CD4-positive, alpha-beta T cell treated with Interleukin-1 beta for 1 hour (primary cell): ENCODE measurements at regions not wholly inside any gene's neighbourhood (a gene's known extent, or its start where the extent isn't known, plus 50 kb on each side); places are given as distances from the start of the nearest gene placed in this dataset.

ENCODE experiments used
- DNase-seq, 2 donors: peaks; one replicate each; pipeline ENCODE4 v3.0.0-alpha.2; 2020 to 2022

DNA sequence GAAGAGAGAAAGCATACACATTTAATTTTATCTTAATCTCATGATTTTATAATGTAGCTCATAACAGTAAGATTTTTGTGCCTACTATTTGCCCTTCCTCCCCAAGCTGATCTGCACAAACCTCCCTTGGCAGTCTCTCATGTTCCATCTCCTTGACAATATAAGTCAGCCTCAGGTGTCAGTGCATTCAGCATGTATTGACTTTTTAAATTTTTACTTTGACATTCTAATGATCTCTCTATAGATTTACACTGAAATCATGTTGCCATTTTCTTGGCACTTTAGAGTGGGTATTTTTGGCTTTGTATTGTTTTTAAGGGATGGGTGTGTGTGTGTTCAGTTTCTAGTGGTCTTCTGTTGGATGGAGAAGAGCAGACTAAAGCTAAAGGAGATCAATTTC lies 505.3 kb upstream of the CPEB2 start:
- no peak for DNase-seq

DNA sequence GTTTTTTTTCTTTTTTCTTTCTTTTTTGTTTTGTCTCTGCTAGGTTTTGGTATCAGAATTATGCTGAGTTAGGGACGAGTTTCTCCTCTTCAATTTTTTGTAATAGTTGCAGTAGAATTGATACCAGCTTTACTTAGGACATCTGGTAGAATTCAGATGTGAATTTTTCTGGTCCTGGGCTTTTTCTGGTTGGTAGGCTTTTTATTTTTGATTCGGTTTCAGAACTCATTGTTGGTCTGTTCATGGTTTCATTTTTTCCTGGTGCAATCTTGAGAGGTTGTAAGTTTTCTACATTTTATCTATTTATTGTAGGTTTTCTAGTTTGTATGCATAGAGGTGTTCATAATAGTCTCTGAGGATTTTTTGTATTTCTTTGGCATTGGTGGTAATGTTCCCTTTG lies 498.1 kb upstream of the CPEB2 start:
- DNase-seq, result no peak

DNA sequence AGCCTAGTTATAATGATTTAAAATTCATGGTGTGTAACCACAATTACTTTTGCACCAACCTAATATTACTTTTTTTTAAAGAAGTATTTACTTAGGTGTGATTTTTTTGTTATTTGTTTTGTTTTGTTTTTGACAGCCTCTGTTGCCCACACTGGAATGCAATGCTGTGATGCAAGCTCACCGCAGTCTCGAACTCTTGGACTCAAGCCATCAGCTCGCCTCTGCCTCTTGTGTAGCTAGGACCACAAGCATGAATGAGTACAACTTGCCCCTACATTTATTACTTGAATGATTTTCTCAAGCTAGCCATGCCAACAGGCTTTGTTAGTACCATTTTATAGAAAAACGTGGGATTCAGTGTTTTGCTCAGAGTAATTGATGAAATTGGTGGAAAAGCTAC lies 488.8 kb upstream of the CPEB2 start:
- DNase-seq, result no peak

DNA sequence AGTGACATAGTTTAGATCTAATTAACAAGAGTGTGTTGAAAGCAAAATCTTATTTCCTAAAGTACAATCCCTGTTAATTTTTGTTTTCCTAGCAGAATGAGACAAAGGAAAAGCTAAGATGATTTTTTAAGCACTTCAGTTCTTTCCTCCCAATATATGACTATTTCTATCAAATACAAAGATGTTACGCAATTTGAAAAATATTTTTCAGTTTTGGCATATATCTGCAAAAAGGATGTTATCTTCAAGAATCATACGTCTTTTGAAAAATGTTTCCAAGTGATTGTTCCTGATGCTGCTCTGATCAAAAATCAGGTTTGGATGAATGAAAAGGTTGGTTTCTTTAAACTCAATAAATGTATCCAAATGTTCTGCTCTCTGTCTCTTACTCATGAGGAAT lies 486.7 kb upstream of the CPEB2 start:
- no peak for DNase-seq

DNA sequence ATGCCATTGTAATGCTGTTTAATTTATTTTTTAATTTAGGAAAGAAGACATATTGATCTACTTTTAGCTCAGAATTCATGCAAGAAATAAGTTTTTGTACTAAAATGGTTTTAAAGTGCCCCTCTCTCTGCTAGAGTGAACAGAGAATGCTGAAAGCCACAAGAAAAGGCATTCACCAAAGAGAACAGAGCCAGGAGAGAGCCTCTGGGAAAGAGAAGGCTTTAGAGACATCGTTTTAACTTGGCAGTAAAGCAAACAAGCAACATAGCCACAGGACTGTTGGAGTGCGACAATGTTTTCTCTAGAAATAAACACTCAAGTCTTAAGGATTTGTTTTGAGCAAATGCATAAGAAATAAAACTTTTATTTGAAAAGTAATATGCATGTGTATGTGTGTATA lies 484.1 kb upstream of the CPEB2 start:
- DNase-seq, result no peak

DNA sequence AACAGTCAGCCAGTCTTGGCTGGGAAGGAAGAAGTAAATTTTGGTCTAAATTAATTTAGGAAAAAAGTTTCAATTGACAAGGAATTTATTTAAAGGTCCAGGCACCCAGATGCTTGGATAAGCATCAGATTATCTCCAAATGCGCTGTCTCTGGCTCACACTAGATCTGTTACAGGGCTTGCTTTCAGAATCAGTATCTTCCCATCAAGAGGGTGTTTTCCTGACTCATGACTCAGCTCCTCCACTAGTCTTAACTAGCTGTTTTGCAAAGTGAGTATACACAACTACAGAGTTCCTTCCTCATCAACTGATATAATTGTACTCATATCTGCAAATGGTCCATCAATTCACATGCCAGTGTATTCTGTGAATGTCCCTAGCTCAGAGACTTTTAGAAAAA lies 482.1 kb upstream of the CPEB2 start:
- DNase-seq, result no peak

DNA sequence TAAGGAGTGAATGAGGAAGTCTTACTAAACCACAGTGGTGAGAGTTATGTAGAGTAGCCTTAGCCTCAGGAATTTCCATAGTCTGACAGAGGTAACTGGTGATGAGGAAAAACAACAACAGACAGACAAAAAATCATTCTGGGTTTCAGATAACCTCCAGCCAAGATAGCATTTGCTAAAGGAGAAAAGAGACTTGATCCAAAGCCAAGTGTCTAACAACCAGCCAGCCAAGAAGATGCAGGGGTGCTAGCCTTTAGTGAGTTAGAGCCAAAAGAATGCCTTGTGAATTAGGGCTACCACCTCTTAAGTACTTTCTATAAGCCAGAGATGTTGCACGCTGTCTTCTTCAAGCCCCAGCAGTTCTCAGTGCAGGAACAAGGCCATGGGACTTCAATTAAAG lies 478.0 kb upstream of the CPEB2 start:
- DNase-seq, result no peak

DNA sequence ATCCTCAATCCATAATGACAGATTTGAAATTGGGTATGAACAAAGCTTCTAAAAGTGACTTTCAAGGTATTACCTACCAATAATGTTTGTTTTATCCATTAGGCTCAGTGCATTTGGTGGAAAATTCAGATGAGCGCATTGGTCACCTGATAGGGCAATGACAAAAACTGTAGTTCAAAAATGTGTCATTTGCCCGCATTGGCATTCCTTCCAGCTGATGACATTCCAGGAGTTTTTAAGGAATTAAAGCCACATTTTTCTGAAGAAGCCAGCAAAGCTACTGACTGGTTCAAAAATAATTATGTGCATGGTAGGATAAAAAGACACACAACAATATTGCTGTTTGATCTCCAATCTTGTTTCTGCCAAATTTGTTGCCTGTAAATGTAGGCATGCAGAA lies 473.4 kb upstream of the CPEB2 start:
- DNase-seq, result no peak

DNA sequence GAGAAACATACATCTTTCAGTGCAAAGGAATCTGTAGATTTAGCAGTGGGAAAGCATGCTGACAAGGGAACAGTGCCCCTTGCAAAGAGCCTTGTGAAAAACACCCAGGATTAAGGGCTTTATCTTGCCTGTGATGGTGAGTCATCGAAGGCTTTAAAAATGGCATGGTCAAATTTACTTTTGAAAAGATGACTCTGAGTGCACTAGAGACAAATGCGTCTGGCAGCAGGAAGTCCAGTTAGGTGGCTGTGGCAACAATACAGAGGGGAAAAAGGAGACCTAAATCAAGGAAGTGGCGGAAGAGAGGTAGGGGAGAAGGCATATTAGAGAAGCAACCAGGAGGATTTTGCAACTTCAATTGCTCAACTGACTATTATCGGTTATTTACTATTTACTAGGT lies 472.6 kb upstream of the CPEB2 start:
- no peak for DNase-seq

DNA sequence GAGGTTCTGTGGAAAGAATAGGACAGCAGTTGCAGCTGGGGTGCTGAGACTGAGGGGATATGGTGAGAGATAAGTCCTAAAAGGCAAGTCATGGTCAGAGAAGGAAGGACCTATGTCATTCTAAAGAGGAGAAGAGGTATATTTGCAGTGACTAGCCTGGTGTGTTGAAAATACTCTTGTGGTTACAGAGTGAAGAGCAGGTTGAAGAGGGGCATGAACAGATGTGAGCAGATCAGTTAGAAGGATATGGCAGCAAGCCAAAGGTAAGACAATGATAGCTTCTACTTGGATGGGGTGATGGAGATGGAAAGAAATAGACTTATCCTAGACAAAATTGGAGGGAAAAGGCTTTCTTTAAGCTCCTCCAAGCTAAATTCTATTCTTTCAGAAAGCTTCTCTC lies 469.8 kb upstream of the CPEB2 start:
- no peak for DNase-seq

DNA sequence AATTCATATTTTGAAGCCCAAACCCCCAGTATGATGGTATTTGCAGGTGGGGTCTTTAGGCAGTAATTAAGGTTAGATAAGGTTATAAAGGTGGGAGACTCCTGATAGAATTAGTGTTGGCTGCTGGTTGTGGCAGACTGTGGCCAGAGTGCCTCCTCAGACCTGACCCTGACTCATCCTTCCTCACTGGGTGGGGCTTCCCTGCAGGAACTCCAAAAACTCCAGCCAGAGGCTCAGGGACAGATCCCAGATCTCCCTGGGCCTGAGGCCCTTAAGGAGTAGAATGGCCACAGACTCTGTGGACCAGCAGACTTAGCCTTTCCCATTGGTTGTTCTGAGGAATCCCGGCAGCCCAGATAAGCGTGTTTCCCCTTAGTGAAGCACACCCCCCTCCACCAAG lies 463.0 kb upstream of the CPEB2 start:
- DNase-seq, result no peak

DNA sequence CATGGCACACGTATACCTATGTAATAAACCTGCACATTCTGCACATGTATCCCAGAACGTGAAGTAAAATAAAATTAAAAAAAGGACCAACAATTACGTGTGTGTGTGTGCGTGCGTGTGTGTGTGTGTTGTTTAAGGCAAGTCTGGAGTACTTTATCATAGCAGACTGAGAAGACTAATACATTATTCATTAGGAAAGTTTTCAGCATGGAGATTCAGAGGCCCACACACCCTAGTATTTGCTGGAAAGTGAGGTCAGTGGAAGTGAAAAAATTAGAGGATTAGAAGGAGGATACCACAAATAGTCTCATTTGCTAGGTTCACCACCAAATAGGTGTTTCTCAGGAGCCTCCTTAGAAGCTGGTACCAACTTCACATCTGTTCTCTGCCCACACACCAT lies 457.1 kb upstream of the CPEB2 start:
- DNase-seq, result no peak

DNA sequence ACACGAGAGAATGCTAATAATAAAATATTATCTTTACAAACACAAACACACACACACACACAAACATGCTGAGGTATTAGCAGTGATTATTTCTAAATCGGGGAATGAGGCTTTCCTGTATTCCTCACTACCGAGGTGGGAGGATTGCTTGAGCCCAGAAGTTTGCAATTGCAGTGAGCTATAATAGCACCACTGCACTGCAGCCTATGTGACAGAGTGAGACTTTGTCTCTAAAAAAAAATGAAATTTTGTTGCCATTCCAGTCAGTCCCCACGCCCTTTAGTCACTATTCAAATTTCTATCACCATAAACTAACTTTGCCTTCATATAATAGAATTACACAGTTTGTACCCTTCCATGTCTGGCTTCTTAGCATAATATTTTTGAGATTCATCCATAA lies 456.5 kb upstream of the CPEB2 start:
- DNase-seq, result no peak

DNA sequence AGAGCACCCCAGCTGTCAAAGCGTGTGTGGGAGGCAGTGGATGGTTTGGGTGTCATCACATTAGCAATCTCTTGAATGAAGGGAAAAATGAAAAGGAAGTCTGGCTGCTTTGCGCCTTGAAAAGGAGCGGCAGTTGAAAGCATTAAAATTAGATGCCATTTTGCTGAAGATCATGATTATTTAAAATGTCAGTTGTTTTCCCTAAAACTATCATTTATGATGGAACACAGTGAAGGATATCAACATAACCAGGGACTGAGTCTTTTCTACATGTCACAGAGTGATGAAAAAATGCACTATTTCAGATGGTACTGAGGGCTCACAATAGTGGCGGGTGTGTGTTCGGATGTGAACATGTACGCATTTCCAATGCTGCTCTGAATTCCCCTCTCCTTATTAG lies 450.2 kb upstream of the CPEB2 start:
- DNase-seq, result no peak

DNA sequence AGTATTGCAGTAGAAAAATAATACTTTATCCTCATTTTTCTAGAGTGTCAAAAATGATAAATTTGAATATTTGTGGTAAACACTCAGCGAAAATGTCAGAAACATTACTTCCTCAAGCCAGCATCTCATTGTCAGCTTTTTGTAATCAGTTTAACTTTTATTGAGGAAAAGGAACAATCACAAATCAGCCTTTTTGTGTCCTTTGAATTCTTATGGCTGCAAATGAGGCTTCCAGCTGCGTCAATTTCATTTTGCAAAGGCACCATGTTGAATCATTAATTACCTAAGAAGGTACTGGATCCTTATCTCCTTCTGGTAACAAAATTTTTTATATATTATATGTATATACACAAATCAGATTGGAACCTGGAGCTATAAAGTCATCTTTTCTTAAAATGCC lies 442.6 kb upstream of the CPEB2 start:
- DNase-seq, result no peak

DNA sequence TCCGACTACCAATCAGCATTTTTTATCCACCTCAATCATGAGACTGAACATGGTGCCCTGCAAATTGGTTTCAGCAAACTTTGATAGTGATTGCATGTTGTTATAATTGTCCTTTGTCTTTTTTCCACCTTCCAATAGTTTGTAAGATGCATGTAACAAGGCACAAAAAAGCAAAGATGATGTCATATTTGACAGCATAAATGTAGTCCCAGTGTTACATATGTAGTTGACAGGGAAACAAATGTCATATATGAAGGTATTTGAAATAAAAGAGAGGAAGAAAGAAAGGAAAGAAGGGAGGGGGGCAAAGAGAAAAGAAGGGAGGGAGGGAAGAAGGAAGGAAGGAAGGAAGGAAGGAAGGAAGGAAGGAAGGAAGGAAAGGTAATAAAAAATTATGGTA lies 441.7 kb upstream of the CPEB2 start:
- no peak for DNase-seq

DNA sequence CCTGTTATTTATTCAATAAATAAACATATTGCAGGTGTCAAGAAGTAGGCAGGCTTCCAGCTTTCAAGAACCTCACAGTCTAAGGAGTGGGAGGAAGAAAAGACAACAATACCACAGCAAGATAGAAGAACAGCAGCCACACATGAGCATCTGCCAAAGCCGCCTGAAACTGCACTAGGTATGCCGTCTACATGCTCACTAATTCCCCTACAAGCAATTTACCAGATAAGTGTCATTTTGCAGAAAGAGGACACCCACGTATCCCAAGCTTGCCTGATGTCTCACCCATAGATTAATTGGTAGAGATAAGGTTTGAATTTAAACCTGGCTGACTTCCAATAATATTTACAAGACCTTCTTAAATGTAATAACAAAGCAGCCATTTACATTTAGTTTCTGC lies 439.4 kb upstream of the CPEB2 start:
- DNase-seq, result no peak

DNA sequence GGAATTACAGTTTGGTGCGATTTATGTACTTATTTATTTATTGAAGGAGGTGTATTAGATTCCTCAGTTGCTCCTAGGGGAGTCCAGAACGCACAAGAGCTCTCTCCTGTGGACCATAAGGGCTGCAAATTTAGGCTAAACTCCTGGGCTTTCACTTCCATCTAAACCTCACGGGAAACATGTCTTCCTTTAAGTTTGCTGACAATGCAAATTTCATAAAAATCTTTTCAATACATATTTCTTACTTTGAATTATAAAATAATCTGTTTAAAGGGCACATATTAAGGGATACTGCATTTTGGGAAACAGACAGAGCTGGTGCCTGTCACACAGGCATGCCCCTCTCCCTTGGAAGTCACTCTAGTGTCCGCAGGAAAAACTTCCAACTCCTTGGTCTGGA lies 438.0 kb upstream of the CPEB2 start:
- no peak for DNase-seq

DNA sequence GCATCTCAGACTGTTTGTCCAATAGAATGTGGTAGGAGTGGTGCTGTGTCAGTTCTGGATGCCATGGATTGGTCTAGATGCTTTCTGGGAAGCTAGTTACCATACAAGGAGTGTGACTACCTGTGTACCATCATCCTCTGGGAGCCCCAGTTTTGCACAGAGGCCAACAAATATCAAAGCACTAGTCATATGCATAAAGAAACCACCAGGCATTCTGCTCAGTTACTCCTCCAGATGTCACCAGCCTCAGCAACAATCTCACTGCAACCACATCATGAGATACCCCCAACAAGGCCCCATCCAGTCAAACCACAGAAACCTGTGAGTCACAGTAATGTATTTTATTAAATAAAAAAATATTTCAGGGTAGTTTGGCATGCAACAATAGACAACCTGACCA lies 435.8 kb upstream of the CPEB2 start:
- no peak for DNase-seq

DNA sequence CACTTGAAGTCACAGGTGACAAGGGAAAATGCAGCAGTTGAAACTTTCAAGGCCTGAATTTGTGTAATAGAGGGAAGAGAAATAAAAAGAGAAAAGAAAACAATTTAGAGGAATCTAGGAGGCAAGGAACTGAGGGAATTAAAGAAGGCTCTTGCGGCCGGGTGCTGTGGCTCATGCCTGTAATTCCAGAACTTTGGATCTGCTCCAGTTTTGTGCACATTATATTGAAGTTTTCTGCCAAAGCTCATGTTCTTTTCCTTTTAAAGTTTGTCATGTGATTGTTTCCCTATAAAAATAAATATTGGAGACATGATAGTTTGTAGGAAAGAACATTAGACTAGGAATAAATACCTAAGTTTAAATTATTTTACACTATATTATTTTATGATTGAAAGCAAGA lies 433.9 kb upstream of the CPEB2 start:
- DNase-seq, result no peak

DNA sequence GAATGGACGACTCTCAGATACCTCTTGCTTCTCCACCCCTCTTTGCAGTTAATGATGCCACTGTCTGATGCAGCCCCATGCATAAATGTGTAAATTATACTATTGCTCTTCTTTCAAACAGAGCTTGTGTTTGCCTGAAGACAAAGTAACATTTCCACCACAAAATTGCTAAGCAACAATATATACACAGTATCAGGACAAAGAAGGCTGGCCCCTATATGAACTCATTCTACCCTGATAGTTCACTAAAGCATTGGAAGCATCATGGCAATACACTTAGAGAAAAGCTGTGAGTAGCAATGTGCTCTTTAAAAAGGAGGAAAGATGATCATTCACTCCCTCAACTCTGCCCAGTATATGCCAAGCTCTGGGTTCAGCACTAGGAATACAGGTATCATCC lies 427.0 kb upstream of the CPEB2 start:
- no peak for DNase-seq

DNA sequence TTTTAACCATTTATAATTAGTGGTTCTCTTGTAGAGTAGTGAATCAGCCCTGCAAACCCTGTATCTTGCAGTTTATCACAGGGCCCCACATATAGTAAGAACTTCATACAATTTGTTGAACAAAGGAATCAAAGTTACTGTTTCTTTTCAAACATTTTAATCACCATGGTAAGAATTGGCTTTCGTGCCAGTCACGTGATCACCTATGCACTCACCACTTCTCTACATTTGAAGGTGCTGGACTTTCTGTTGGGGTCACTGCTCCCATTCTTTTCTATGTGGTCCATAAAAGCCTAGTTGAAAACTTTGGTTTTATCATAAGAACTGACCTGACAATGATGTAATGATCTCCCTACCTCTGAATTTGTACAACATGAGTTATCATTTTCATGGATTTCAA lies 426.4 kb upstream of the CPEB2 start:
- no peak for DNase-seq

DNA sequence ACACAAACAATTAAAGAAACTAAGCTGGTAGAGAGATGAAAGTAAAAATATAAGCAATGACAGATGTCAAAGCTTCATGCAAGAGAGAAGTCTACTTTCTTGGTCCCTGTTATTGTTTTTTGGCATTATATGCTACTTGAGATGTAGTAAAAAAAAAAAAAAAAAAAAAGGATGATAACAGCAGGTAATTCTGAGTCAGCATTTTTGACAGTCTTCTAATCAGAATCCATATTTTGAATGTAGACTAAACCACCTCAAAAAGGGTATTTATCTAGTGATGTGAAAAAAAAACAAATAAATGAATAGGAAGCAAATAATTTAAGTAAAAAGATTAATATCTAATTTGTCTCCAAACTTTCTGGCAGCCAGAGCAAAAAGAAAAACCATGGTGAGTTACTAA lies 422.2 kb upstream of the CPEB2 start:
- DNase-seq, result no peak

DNA sequence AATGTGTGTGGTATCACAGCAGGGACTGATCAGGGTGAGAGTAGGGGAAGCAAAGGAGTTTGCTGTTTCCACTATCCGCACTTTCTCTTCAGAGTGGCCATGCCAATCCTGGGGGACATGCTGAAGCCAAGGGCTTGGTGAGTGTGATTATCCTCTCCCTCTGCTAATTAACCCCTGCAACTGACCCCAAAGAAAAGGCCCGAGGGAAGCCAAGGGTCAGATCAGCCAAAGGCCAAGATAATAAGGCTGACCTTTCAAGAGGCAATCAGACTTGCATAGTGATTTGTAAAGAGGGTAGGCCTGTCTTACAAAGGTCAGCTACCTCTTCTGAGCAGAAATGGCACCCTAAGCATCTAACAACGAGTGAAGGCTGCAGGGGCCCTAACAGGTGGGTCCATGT lies 420.5 kb upstream of the CPEB2 start:
- DNase-seq, result no peak

DNA sequence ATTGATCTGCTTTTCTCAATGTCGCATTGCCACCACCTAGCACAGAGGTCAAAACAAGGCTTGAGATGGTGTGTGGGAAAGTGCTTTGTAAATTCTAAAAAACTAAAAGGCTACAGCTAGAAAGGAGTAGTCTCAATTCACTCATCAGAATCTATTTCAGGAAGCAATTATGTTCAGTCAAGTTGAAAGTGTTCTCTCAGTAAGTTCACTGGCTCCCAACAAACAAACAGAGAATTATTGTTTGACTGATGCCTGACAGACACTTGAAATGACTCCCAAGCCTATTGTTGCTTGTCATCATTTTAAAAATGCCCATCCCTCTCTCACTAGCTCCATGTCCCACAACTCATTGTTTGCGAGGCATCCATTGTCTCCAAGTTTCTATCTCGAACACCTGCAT lies 419.6 kb upstream of the CPEB2 start:
- no peak for DNase-seq

DNA sequence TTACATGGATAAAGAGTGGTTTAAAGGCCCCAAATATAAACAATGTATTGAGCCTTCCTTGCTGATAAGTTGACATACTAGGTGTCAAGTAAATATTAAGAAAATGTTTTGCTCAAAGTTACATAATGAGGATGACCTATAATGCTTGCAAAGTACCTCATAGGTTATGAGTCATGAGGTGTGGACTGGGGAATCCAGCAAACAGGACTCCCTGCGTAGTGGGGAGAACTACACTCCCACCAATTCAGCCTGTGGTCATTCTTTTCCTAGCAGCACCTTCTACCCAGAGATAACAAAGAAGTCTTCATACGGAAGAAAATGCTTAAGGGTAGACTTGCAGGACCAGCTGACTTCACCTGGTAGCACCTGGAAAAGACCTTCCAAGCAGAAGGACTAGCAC lies 418.9 kb upstream of the CPEB2 start:
- DNase-seq, result no peak

DNA sequence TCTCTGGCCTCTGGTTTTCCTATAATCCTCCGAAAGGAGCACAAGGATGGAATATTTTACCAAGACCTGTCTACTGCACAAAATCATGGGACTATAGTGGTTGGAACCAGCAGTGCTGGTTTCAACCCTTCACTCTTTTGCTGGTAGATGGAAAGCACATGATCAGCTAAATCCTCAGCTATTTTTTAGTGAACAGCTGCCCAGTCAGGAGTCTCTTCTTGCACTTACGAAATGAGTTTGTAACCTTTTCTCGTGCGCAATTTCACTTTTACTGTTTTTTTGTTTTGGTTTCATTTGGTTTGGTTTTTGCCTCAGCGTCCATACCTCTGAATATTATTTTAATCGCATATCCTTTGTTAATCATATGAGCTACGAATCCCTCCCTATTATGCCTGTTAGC lies 418.5 kb upstream of the CPEB2 start:
- DNase-seq, result no peak
